ENCODE measurements at regions not wholly inside any gene's neighbourhood (a gene's known extent, or its start where the extent isn't known, plus 50 kb on each side); places are given as distances from the start of the nearest gene placed in this dataset.

- TF ChIP-seq CTCF (IDR thresholded peaks at IDR 0.05) (no peak), POLR2A (IDR thresholded peaks at IDR 0.05) (no peak)
Observed at GRCh38 chr17:27069842-27070508, 223.9 kb upstream of the WSB1 start.

Measured in Peyer's patch (tissue), 4 donors.